ENCODE measurements at regions not wholly inside any gene's neighbourhood (a gene's known extent, or its start where the extent isn't known, plus 50 kb on each side); places are given as distances from the start of the nearest gene placed in this dataset.

- H3K27ac Mint-ChIP-seq (ENCODE audit: unreplicated experiment) = no peak overlapping the region
- CTCF ChIA-PET = no interaction called here
- peaks cover 8% of the 10 kb centered on the region for H3K27me3 Mint-ChIP-seq (ENCODE audit: unreplicated experiment)
- no peaks in the 10 kb centered on the region for H3K9me3 Mint-ChIP-seq (ENCODE audit: low read depth, unreplicated experiment)
- DNase-seq = no peak
- H3K4me3 Mint-ChIP-seq (ENCODE audit: low read depth, unreplicated experiment) = no peak overlapping the region
- H3K36me3 Mint-ChIP-seq (ENCODE audit: insufficient read depth, unreplicated experiment) = no peaks in the 10 kb centered on the region
- no TSS peak for BruUV-seq (replicated peaks)
- TF ChIP-seq CTCF (IDR thresholded peaks at IDR 0.05; ENCODE audit: unreplicated experiment) = no peak
- intact Hi-C loops (cut with micrococcal nuclease; ENCODE audit: unreplicated experiment) = no loop called here
- no peaks in the 10 kb centered on the region for H3K4me1 Mint-ChIP-seq (ENCODE audit: low read depth, unreplicated experiment)
Measured at GRCh38 chr4:8785656-8786142, 85.9 kb downstream of the HMX1 start.

GRCh38 chr4:8783736-8784135, 87.9 kb downstream of the HMX1 start:
- CTCF ChIA-PET = no interaction called here
- Mint-ChIP-seq H3K9me3 (ENCODE audit: low read depth, unreplicated experiment) (no peaks in the 10 kb centered on the region), H3K4me3 (ENCODE audit: low read depth, unreplicated experiment) (no peak overlapping the region), H3K27ac (ENCODE audit: unreplicated experiment) (no peak overlapping the region), H3K4me1 (ENCODE audit: low read depth, unreplicated experiment) (no peaks in the 10 kb centered on the region), H3K27me3 (ENCODE audit: unreplicated experiment) (peaks cover 8% of the 10 kb centered on the region), H3K36me3 (ENCODE audit: insufficient read depth, unreplicated experiment) (no peaks in the 10 kb centered on the region)
- intact Hi-C loops (cut with micrococcal nuclease; ENCODE audit: unreplicated experiment) = no loop called here
- TF ChIP-seq CTCF (IDR thresholded peaks at IDR 0.05; ENCODE audit: unreplicated experiment) = no peak
- no peak for DNase-seq
- no TSS peak for BruUV-seq (replicated peaks)

- no peak for TF ChIP-seq CTCF (IDR thresholded peaks at IDR 0.05; ENCODE audit: unreplicated experiment)
- Mint-ChIP-seq H3K9me3 (ENCODE audit: low read depth, unreplicated experiment) (no peaks in the 10 kb centered on the region), H3K27me3 (ENCODE audit: unreplicated experiment) (peaks cover 8% of the 10 kb centered on the region), H3K36me3 (ENCODE audit: insufficient read depth, unreplicated experiment) (no peaks in the 10 kb centered on the region), H3K4me1 (ENCODE audit: low read depth, unreplicated experiment) (no peaks in the 10 kb centered on the region), H3K27ac (ENCODE audit: unreplicated experiment) (no peak overlapping the region), H3K4me3 (ENCODE audit: low read depth, unreplicated experiment) (no peak overlapping the region)
- intact Hi-C loops (cut with micrococcal nuclease; ENCODE audit: unreplicated experiment) = no loop called here
- DNase-seq = no peak
- BruUV-seq (replicated peaks) = no TSS peak
- CTCF ChIA-PET = no interaction called here
Measured at GRCh38 chr4:8782135-8782534, 89.5 kb downstream of the HMX1 start.

GRCh38 chr4:8781641-8782040, 90.0 kb downstream of the HMX1 start:
- H3K27ac Mint-ChIP-seq (ENCODE audit: unreplicated experiment) = no peak overlapping the region
- no peak for DNase-seq
- no peak for TF ChIP-seq CTCF (IDR thresholded peaks at IDR 0.05; ENCODE audit: unreplicated experiment)
- H3K4me1 Mint-ChIP-seq (ENCODE audit: low read depth, unreplicated experiment) = no peaks in the 10 kb centered on the region
- H3K27me3 Mint-ChIP-seq (ENCODE audit: unreplicated experiment) = peaks cover 8% of the 10 kb centered on the region
- intact Hi-C loops (cut with micrococcal nuclease; ENCODE audit: unreplicated experiment) = no loop called here
- H3K4me3 Mint-ChIP-seq (ENCODE audit: low read depth, unreplicated experiment) = no peak overlapping the region
- no peaks in the 10 kb centered on the region for H3K9me3 Mint-ChIP-seq (ENCODE audit: low read depth, unreplicated experiment)
- CTCF ChIA-PET = no interaction called here
- no TSS peak for BruUV-seq (replicated peaks)
- H3K36me3 Mint-ChIP-seq (ENCODE audit: insufficient read depth, unreplicated experiment) = no peaks in the 10 kb centered on the region
